ENCODE measurements at regions not wholly inside any gene's neighbourhood (a gene's known extent, or its start where the extent isn't known, plus 50 kb on each side); places are given as distances from the start of the nearest gene placed in this dataset.

DNA sequence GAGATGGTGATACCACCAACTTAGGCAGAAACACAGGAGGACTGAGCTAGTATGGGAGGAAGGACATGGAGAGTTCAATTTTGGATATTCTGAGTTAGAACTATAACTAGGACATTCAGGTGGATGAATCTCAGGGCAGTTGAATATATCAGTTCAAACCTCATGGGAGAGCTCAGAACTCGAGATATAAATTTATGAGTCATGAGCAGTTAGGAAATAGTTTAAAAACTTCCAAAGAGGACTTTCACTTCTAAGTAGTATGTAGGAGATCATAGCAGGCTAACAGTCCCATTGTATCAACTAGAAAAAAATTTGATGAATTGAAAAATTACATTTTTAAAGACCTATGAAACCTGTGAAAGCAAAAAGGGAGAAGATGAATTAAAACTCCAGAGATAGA lies 436.2 kb upstream of the LARGE1 start:
- intact Hi-C loops (cut with micrococcal nuclease), result no loop called here
- CTCF ChIA-PET, result interaction anchor here (0.6 kb wide), 1 partner anchor 19 kb away, joined by 3 read pairs; no protein-coding TSS in a partner anchor

DNA sequence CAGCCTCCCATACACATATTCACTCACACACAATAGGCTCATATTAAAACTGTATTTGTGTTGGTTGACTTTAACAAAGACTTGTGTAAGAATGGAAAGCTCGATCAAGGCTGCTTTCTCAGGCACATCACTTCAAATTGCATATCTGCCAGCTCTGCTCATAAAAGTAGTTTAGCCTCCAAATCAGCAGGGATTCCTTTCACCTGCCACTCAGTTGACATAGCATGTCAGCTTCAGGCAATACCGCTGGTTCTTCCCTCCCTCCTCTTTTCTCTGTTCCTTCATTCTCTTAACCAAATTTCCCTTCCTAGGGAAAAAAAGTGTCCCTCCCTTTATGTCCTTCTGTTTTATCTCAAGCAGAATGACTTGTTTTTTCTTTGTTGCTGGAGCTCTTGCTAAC lies 450.4 kb upstream of the LARGE1 start:
- H3K9me3 Mint-ChIP-seq (ENCODE audit: unreplicated experiment), result peaks cover 38% of the 10 kb centered on the region
- no peaks in the 10 kb centered on the region for H3K36me3 Mint-ChIP-seq (ENCODE audit: insufficient read depth, unreplicated experiment)
- no peaks in the 10 kb centered on the region for H3K27me3 Mint-ChIP-seq (ENCODE audit: insufficient read depth, unreplicated experiment)
- no peaks in the 10 kb centered on the region for H3K4me1 Mint-ChIP-seq (ENCODE audit: insufficient read depth, unreplicated experiment)
- no peak overlapping the region for H3K4me3 Mint-ChIP-seq (ENCODE audit: unreplicated experiment)
- ChIA-PET POLR2A (no interaction called here), CTCF (no interaction called here)
- DNase-seq (ENCODE audit: unreplicated experiment), result no peak
- BruUV-seq (replicated peaks), result no TSS peak
- TF ChIP-seq, protein P1, sequence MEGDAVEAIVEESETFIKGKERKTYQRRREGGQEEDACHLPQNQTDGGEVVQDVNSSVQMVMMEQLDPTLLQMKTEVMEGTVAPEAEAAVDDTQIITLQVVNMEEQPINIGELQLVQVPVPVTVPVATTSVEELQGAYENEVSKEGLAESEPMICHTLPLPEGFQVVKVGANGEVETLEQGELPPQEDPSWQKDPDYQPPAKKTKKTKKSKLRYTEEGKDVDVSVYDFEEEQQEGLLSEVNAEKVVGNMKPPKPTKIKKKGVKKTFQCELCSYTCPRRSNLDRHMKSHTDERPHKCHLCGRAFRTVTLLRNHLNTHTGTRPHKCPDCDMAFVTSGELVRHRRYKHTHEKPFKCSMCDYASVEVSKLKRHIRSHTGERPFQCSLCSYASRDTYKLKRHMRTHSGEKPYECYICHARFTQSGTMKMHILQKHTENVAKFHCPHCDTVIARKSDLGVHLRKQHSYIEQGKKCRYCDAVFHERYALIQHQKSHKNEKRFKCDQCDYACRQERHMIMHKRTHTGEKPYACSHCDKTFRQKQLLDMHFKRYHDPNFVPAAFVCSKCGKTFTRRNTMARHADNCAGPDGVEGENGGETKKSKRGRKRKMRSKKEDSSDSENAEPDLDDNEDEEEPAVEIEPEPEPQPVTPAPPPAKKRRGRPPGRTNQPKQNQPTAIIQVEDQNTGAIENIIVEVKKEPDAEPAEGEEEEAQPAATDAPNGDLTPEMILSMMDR (IDR thresholded peaks at IDR 0.05; ENCODE audit: unreplicated experiment), result no peak
- intact Hi-C loops (cut with micrococcal nuclease), result no loop called here
- H3K27ac Mint-ChIP-seq (ENCODE audit: low read depth, unreplicated experiment), result no peak overlapping the region

More for the DNA sequence above, 436.2 kb upstream of the LARGE1 start:
- Mint-ChIP-seq H3K27me3 (ENCODE audit: insufficient read depth, unreplicated experiment) (no peaks in the 10 kb centered on the region), H3K36me3 (ENCODE audit: insufficient read depth, unreplicated experiment) (no peaks in the 10 kb centered on the region), H3K9me3 (ENCODE audit: unreplicated experiment) (peaks cover 33% of the 10 kb centered on the region), H3K4me3 (ENCODE audit: unreplicated experiment) (no peak overlapping the region), H3K4me1 (ENCODE audit: insufficient read depth, unreplicated experiment) (no peaks in the 10 kb centered on the region), H3K27ac (ENCODE audit: low read depth, unreplicated experiment) (no peak overlapping the region)
- POLR2A ChIA-PET, result no interaction called here
- TF ChIP-seq, protein P1 (IDR thresholded peaks at IDR 0.05; ENCODE audit: unreplicated experiment), result no peak
- BruUV-seq (replicated peaks), result no TSS peak
- no peak for DNase-seq (ENCODE audit: unreplicated experiment)

DNA sequence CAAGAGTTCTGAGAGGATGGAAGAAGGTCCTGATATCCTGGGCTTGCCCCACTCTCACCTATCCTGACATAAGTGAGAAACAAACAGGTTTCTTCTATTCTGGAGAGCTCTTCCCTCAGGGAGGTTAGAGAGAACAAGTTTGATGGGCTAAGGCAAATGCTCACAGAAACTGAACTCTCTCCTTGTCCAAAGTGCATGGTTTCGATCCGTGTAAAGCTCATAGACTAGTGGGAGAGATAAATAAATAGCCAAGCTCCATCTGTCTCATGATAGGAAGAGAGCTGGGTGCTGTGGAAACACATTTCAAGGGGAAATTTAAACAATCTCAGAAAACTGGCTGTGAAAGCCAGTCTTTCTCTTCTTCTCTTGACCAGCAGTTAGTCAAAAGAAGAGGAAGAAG lies 459.5 kb upstream of the LARGE1 start:
- H3K9me3 Mint-ChIP-seq (ENCODE audit: unreplicated experiment), result peaks cover 31% of the 10 kb centered on the region
- H3K27ac Mint-ChIP-seq (ENCODE audit: low read depth, unreplicated experiment), result no peak overlapping the region
- no peaks in the 10 kb centered on the region for H3K27me3 Mint-ChIP-seq (ENCODE audit: insufficient read depth, unreplicated experiment)
- H3K4me3 Mint-ChIP-seq (ENCODE audit: unreplicated experiment), result no peak overlapping the region
- DNase-seq (ENCODE audit: unreplicated experiment), result no peak
- CTCF ChIA-PET, result no interaction called here
- intact Hi-C loops (cut with micrococcal nuclease), result no loop called here
- no peaks in the 10 kb centered on the region for H3K4me1 Mint-ChIP-seq (ENCODE audit: insufficient read depth, unreplicated experiment)
- POLR2A ChIA-PET, result no interaction called here
- no TSS peak for BruUV-seq (replicated peaks)
- no peaks in the 10 kb centered on the region for H3K36me3 Mint-ChIP-seq (ENCODE audit: insufficient read depth, unreplicated experiment)
- TF ChIP-seq, protein P1 (IDR thresholded peaks at IDR 0.05; ENCODE audit: unreplicated experiment), result no peak

DNA sequence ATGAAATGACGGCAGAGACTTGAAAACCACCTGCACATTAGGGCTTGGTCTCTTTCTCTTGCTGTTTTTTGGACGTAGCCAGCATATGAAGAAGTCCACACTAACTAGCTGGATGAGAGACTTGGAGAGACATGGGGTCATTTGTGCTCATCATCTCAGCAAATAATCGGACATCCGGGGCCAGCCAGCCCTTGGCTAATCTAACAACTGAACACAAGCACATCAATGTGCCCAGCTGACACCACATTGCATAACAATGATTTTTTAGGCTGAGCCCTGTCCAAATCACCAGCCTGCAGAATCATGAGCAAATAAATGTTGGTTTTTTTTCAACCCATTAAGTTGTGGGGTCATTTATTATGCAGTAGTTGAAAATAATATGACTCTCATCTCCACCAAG lies 460.3 kb upstream of the LARGE1 start:
- no peak for DNase-seq (ENCODE audit: unreplicated experiment)
- BruUV-seq (replicated peaks), result no TSS peak
- POLR2A ChIA-PET, result no interaction called here

More for the DNA sequence above, 460.3 kb upstream of the LARGE1 start:
- Mint-ChIP-seq H3K36me3 (ENCODE audit: insufficient read depth, unreplicated experiment) (no peaks in the 10 kb centered on the region), H3K9me3 (ENCODE audit: unreplicated experiment) (peaks cover 25% of the 10 kb centered on the region), H3K27me3 (ENCODE audit: insufficient read depth, unreplicated experiment) (no peaks in the 10 kb centered on the region), H3K27ac (ENCODE audit: low read depth, unreplicated experiment) (no peak overlapping the region), H3K4me3 (ENCODE audit: unreplicated experiment) (no peak overlapping the region), H3K4me1 (ENCODE audit: insufficient read depth, unreplicated experiment) (no peaks in the 10 kb centered on the region)
- intact Hi-C loops (cut with micrococcal nuclease), result no loop called here
- CTCF ChIA-PET, result no interaction called here
- TF ChIP-seq, protein P1 (IDR thresholded peaks at IDR 0.05; ENCODE audit: unreplicated experiment), result no peak

Data from MCF 10A (cell line).